HepG2 (cell line): ENCODE measurements at regions not wholly inside any gene's neighbourhood (a gene's known extent, or its start where the extent isn't known, plus 50 kb on each side); places are given as distances from the start of the nearest gene placed in this dataset.

Experiments used
- ATAC-seq: fragments of 200-7000 bp; cut with Tn5 transposase; 3 replicates; pipeline ENCODE4 v1.9.1; 2020; ENCODE audit warnings: mild to moderate bottlenecking, moderate library complexity
- BruUV-seq: library from RNA; stranded (reverse); fragments of 400-500 nt; replicated peaks from 2 replicates; lab custom pipeline; 2021; lab: Mats Ljungman, UMichigan
- CTCF ChIA-PET: fragments of 300-600 bp; formaldehyde crosslinking; extraction: SDS; loops from one replicate; lab custom pipeline; 2021; ENCODE audit warnings: low total read pairs, inconsistent platforms, low intra/inter-chr PET ratio; lab: Yijun Ruan, JAX
- POLR2A ChIA-PET: fragments of 350-600 bp; sonication (Branson Sonifier 250); formaldehyde crosslinking; loops from one replicate; lab custom pipeline; 2020; ENCODE audit warnings: antibody characterized with exemption, inconsistent platforms; lab: Yijun Ruan, JAX
- DNase-seq: peaks from one replicate; pipeline ENCODE4 v3.0.0-alpha.2; 2015; ENCODE audit warnings: low spot score
- FAIRE-seq: peaks from 3 replicates; lab custom pipeline; 2011; peaks lifted over from hg19 to GRCh38; lab: Jason Lieb, UNC
- H2AFZ ChIP-seq: one replicate; pipeline ENCODE4 v1.6.1; 2011; ENCODE audit warnings: low read length, inconsistent platforms
- H3K27ac ChIP-seq: fragments of 300-600 bp; 3 replicates; pipeline ENCODE4 v1.8.0; 2011; ENCODE audit warnings: mixed run types, mild to moderate bottlenecking, mixed read lengths, low read length, inconsistent platforms; ENCODE audit not compliant: insufficient read depth; ENCODE audit errors: extremely low read length
- H3K27me3 ChIP-seq, 2 experiments: fragments of 200-600 bp in 1 of 2; 2 replicates in 1 of 2; 3 replicates in 1 of 2; pipeline versions ENCODE4 v1.6.0 to v1.8.0; 2011; ENCODE audit warnings: low read length in 2 of 2, mild to moderate bottlenecking in 2 of 2, moderate library complexity in 2 of 2, inconsistent platforms in 1 of 2; ENCODE audit not compliant: insufficient read depth in 2 of 2, control insufficient read depth in 1 of 2
- H3K36me3 ChIP-seq, 2 experiments: fragments of 200-600 bp in 1 of 2; replicated peaks in 1 of 2; 2 replicates in 1 of 2; 3 replicates in 1 of 2; pipeline versions ENCODE4 v1.5.1 to v1.8.0; 2011; ENCODE audit warnings: low read length in 2 of 2, inconsistent platforms in 1 of 2; ENCODE audit not compliant: insufficient read depth in 2 of 2, control insufficient read depth in 1 of 2
- H3K4me1 ChIP-seq: 2 replicates; pipeline ENCODE4 v1.5.1; 2012; ENCODE audit warnings: low read length, inconsistent platforms; ENCODE audit not compliant: insufficient read depth
- H3K4me2 ChIP-seq: 2 replicates; pipeline ENCODE4 v1.6.0; 2011; ENCODE audit warnings: low read depth, low read length, inconsistent platforms
- H3K4me3 ChIP-seq, 3 experiments: fragments of 200-600 bp in 1 of 3; sonication (generic), shearing (Covaris generic) in 1 of 3; replicated peaks in 1 of 3; 2 replicates each; pipeline ENCODE4 v1.5.1; 2011 to 2016; ENCODE audit warnings: low read length in 3 of 3, inconsistent platforms in 2 of 3, low read depth in 2 of 3, mild to moderate bottlenecking in 2 of 3, control low read depth in 1 of 3, mixed read lengths in 1 of 3; ENCODE audit not compliant: insufficient read depth in 1 of 3
- H3K79me2 ChIP-seq: one replicate; pipeline ENCODE4 v1.6.1; 2011; ENCODE audit warnings: low read length, inconsistent platforms; ENCODE audit not compliant: insufficient read depth
- H3K9ac ChIP-seq: 2 replicates; pipeline ENCODE4 v1.6.0; 2011; ENCODE audit warnings: mild to moderate bottlenecking, low read depth, low read length, inconsistent platforms; ENCODE audit not compliant: insufficient read depth
- H3K9me3 ChIP-seq: 2 replicates; pipeline ENCODE4 v1.5.1; 2012; ENCODE audit warnings: mild to moderate bottlenecking, low read length
- H4K20me1 ChIP-seq: 2 replicates; pipeline ENCODE4 v1.6.0; 2011; ENCODE audit warnings: inconsistent platforms, mild to moderate bottlenecking, low read length, moderate library complexity; ENCODE audit not compliant: insufficient read depth
- TSC22D2 ChIP-seq: sonication (generic); formaldehyde crosslinking; IDR thresholded peaks from 2 replicates; pipeline ENCODE4 v1.5.1; 2020; ENCODE audit warnings: missing genetic modification reagents, mild to moderate bottlenecking, borderline replicate concordance
- ZNF17 ChIP-seq: sonication (generic); formaldehyde crosslinking; IDR thresholded peaks from 2 replicates; pipeline ENCODE4 v1.5.0; 2020; ENCODE audit warnings: mild to moderate bottlenecking, missing genetic modification reagents
- WGBS: methylation state at CpG from one replicate; pipeline ENCODE4 v1.1.6; 2017; ENCODE audit warnings: low lambda C conversion rate; 5-methylcytosine and 5-hydroxymethylcytosine counted together
- in situ Hi-C: cut with HindIII; loops from 2 replicates; pipeline ENCODE4 v1.10.0; 2017; ENCODE audit warnings: low pct_unique_long_range_greater_than_20kb; ENCODE audit not compliant: extremely low pct_ligation_motif_present
- intact Hi-C: fragments of 100-400 bp; cut with micrococcal nuclease; formaldehyde crosslinking; loops from one replicate; pipeline ENCODE4 v1.10.0; 2022; ENCODE audit not compliant: unreplicated experiment
- TF ChIP-seq, protein P1 (sequence below): IDR thresholded peaks from 2 replicates; pipeline ENCODE4 v1.6.1; 2018; ENCODE audit warnings: missing genetic modification reagents
- TF ChIP-seq, protein P2 (sequence below): sonication (generic); formaldehyde crosslinking; conservative IDR thresholded peaks from 2 replicates; pipeline ENCODE4 v1.8.0; 2022; ENCODE audit warnings: low read depth, missing genetic modification reagents
- TF ChIP-seq, protein P3 (sequence below): sonication (generic); formaldehyde crosslinking; conservative IDR thresholded peaks from 2 replicates; pipeline ENCODE4 v1.4.0; 2020; ENCODE audit warnings: missing genetic modification reagents

DNA sequence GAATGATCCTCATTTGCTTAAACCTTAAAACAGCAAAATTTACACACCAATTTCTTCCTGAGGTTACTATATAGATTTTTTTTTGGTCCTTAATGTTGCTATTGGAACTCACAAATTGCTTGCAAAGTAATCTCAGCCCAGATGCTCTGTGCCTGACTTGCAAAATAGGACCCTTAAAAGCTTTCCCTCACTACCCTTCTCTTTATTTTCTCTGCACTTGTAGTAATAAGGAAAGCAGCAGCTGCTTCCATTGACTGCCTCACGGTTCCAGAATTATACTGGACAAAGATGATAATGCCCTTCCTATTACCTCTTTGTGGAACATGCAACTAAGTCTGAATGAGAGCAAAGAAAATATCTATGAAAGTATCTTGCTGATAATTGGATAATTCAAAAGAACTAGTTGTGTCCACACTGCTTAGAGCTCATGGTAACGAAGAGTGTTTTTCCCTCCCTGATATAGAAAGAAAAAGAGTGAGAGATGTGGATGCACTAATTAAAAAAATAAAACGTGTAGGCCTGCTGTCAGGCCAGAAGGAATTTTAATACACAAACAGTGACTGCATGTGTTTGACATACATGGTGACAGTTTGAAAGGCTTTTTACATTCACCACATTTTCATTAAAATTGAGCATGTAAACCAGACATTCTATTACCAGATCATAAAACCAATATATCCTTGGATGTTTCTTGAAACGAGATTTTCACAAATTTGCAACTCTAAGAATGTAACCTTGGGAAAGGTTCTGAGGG, 783.1 kb downstream of the GBE1 start:
- ChIA-PET POLR2A (no interaction called here), CTCF (no interaction called here)
- no TSS peak for BruUV-seq
- no peaks in the 10 kb centered on the region for H4K20me1 ChIP-seq
- TF ChIP-seq, protein P1, sequence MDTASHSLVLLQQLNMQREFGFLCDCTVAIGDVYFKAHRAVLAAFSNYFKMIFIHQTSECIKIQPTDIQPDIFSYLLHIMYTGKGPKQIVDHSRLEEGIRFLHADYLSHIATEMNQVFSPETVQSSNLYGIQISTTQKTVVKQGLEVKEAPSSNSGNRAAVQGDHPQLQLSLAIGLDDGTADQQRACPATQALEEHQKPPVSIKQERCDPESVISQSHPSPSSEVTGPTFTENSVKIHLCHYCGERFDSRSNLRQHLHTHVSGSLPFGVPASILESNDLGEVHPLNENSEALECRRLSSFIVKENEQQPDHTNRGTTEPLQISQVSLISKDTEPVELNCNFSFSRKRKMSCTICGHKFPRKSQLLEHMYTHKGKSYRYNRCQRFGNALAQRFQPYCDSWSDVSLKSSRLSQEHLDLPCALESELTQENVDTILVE (CRISPR knock-in tag), result no peak
- TF ChIP-seq ZNF17 (no peak), TSC22D2 (no peak)
- TF ChIP-seq, protein P2, sequence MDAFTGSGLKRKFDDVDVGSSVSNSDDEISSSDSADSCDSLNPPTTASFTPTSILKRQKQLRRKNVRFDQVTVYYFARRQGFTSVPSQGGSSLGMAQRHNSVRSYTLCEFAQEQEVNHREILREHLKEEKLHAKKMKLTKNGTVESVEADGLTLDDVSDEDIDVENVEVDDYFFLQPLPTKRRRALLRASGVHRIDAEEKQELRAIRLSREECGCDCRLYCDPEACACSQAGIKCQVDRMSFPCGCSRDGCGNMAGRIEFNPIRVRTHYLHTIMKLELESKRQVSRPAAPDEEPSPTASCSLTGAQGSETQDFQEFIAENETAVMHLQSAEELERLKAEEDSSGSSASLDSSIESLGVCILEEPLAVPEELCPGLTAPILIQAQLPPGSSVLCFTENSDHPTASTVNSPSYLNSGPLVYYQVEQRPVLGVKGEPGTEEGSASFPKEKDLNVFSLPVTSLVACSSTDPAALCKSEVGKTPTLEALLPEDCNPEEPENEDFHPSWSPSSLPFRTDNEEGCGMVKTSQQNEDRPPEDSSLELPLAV (CRISPR knock-in tag), result no peak
- TF ChIP-seq, protein P3, sequence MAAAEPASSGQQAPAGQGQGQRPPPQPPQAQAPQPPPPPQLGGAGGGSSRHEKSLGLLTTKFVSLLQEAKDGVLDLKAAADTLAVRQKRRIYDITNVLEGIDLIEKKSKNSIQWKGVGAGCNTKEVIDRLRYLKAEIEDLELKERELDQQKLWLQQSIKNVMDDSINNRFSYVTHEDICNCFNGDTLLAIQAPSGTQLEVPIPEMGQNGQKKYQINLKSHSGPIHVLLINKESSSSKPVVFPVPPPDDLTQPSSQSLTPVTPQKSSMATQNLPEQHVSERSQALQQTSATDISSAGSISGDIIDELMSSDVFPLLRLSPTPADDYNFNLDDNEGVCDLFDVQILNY, result no peak
- no peak overlapping the region for H3K4me2 ChIP-seq
- ATAC-seq (no peak), FAIRE-seq (no peak), DNase-seq (no peak)
- no peak overlapping the region for H2AFZ ChIP-seq
- no peaks in the 10 kb centered on the region for H3K4me1 ChIP-seq
- H3K27ac ChIP-seq, result no peak overlapping the region
- in situ Hi-C loops, result no loop called here
- H3K4me3 ChIP-seq, result no peak overlapping the region
- 2% methylated on average over 4 of the region's 4 CpGs for WGBS
- H3K27me3 ChIP-seq, result no peaks in the 10 kb centered on the region
- H3K9me3 ChIP-seq, result no peaks in the 10 kb centered on the region; the same call in 1 of the 2 replicates
- no peaks in the 10 kb centered on the region for H3K36me3 ChIP-seq
- intact Hi-C loops, result no loop called here
- H3K9ac ChIP-seq, result no peak overlapping the region
- no peaks in the 10 kb centered on the region for H3K79me2 ChIP-seq
